ENCODE measurements at regions not wholly inside any gene's neighbourhood (a gene's known extent, or its start where the extent isn't known, plus 50 kb on each side); places are given as distances from the start of the nearest gene placed in this dataset.

DNA sequence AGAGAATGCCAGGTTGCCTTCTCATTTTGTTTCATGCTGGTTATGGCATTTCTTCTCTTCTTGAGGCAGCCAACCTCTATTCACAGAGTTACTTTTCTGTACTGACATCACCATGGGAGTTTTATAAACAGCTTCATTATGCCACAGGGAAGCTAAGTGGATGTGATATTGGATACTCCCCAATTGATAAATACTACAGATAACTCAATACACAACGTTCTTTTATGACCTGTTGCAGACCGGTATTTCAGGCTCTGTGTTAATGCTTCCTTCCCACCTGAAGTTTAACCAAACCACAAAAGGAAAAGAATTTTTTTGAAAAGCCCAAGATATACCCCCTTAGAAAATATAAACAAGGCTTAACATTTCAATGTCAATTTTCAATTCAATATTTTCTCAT lies 258.3 kb upstream of the SOX11 start:
- TF ChIP-seq EZH2 (IDR thresholded peaks at IDR 0.05; ENCODE audit: insufficient read depth, poor library complexity, severe bottlenecking) (no peak), EZH2phosphoT487 (IDR thresholded peaks at IDR 0.05; ENCODE audit: insufficient read depth, low read depth) (no peak)

All from GM23248 (cell line).